H1 (cell line): ENCODE measurements at regions not wholly inside any gene's neighbourhood (a gene's known extent, or its start where the extent isn't known, plus 50 kb on each side); places are given as distances from the start of the nearest gene placed in this dataset.

Experiments
- ATF2 ChIP-seq: IDR thresholded peaks from 2 replicates; pipeline ENCODE4 v1.6.1; 2012; ENCODE audit warnings: low read length, inconsistent platforms
- EZH2 ChIP-seq: fragments of 200-600 bp; sonication (generic); IDR thresholded peaks from 2 replicates; pipeline ENCODE4 v1.7.1; 2012; ENCODE audit warnings: low read depth, mild to moderate bottlenecking, moderate library complexity, low read length, inconsistent platforms; ENCODE audit not compliant: severe bottlenecking

- TF ChIP-seq EZH2 (no peak), ATF2 (no peak)
Observed at GRCh38 chr2:212912445-212913103, 238.8 kb downstream of the IKZF2 start (continued).
